ENCODE measurements at regions not wholly inside any gene's neighbourhood (a gene's known extent, or its start where the extent isn't known, plus 50 kb on each side); places are given as distances from the start of the nearest gene placed in this dataset.

DNA sequence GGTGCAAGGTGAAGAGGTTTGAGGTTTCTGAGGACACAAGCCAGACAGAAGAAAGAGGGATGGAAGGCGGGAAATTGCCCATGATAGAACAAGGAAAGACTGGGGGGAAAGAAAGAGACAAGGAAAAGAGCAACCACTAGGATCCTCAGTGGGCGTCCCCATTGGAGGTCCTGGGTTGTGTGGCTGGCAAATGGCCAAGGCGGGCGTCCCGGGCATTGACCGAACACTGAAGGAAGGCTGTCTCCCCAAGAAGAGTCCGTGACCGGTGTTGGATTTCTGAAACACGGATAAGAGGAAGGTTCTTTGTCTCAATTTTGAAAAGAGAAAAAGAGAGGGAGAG lies 746.6 kb upstream of the ADGRB3 start:
- DNase-seq (ENCODE audit: extremely low read depth in 1 of 4, low spot score in 3 of 4) (peak; percentile 64 to 87 (median 68)), ATAC-seq (peak; percentile 46), FAIRE-seq (no peak)
- peak overlapping the region; percentile 98 for H3K27ac ChIP-seq (ENCODE audit: extremely low read depth, low read depth, low read length)
- intact Hi-C loops (cut with micrococcal nuclease) (loop anchor here (1.0 to 5.0 kb wide), 3 partner anchors 338 to 854 kb away; no protein-coding TSS in a partner anchor), in situ Hi-C loops (cut with MboI) (loop anchor here (5.0 to 10.0 kb wide), 2 partner anchors 154 to 336 kb away; no protein-coding TSS in a partner anchor)
- TSS peak; percentile 64 for BruUV-seq (replicated peaks)
- H3K4me3 ChIP-seq: peak overlapping the region; percentile 93
- ChIA-PET POLR2A (interaction anchor here (0.7 to 1.4 kb wide), 7 partner anchors 10 to 338 kb away, joined by 3 to 11 read pairs (median 4); no protein-coding TSS in a partner anchor), CTCF (ENCODE audit: low intra/inter-chr PET ratio) (no interaction called here)
- peak overlapping the region; percentile 10; the same call in 1 of the 2 replicates for H2AFZ ChIP-seq (ENCODE audit: low read depth, low read length)
- H3K4me2 ChIP-seq (ENCODE audit: insufficient read depth, low read length): peak overlapping the region; percentile 98
- peaks cover 4 to 13% of the 10 kb centered on the region in 2 experiments; a peak in 2 of 5 replicates for H3K4me1 ChIP-seq (replicated peaks in 1 of 2; ENCODE audit: control insufficient read depth in 2 of 2, insufficient read depth in 2 of 2, low read length in 2 of 2)
- no peaks in the 10 kb centered on the region for H3K27me3 ChIP-seq (ENCODE audit: control insufficient read depth in 2 of 2, insufficient read depth in 2 of 2, low read length in 2 of 2)
- H4K20me1 ChIP-seq (replicated peaks; ENCODE audit: control insufficient read depth, insufficient read depth, low read length): peaks cover 16% of the 10 kb centered on the region
- H3K9me3 ChIP-seq (replicated peaks; ENCODE audit: control insufficient read depth, insufficient read depth, low read depth, low read length): peaks cover 2% of the 10 kb centered on the region; the same call in 1 of the 2 replicates
- 0% methylated on average over 6 of the region's 9 CpGs for WGBS (ENCODE audit: insufficient coverage, low coverage, missing lambda C conversion rate)
- peaks cover 82% of the 10 kb centered on the region for H3K79me2 ChIP-seq (ENCODE audit: control insufficient read depth, insufficient read depth, low read length)
- peaks cover 52% of the 10 kb centered on the region for H3K36me3 ChIP-seq (ENCODE audit: control insufficient read depth, insufficient read depth, low read length)
- peak overlapping the region; percentile 98 to 100 for H3K9ac ChIP-seq (ENCODE audit: insufficient read depth in 1 of 2, low read depth in 2 of 2, low read length in 2 of 2)
- H3K9me1 ChIP-seq (ENCODE audit: control insufficient read depth, insufficient read depth, low read length): no peaks in the 10 kb centered on the region
- TF ChIP-seq POLR2G (IDR thresholded peaks at IDR 0.05; ENCODE audit: low read depth, low read length) (peak; percentile 75; the same call in 1 of the 2 replicates), ZBED1 (IDR thresholded peaks at IDR 0.05) (no peak), ZSCAN32 (CRISPR knock-in tag; IDR thresholded peaks at IDR 0.05) (peak; percentile 14), RBBP5 (IDR thresholded peaks at IDR 0.05; ENCODE audit: borderline replicate concordance, insufficient read depth, low read length, poor library complexity, severe bottlenecking) (peak; percentile 14), SIX5 (IDR thresholded peaks at IDR 0.05; ENCODE audit: borderline replicate concordance in 1 of 2, insufficient read depth in 1 of 2, low read depth in 1 of 2, low read length in 2 of 2) (no peak), NFIX (CRISPR knock-in tag; IDR thresholded peaks at IDR 0.05; ENCODE audit: low read depth) (peak; percentile 51; the same call in 1 of the 2 replicates), NFRKB (IDR thresholded peaks at IDR 0.05; ENCODE audit: low read depth) (peak; percentile 68; the same call in 1 of the 2 replicates), XRCC5 (IDR thresholded peaks at IDR 0.05; ENCODE audit: low read depth, low read length) (peak; percentile 41; the same call in 1 of the 2 replicates)
- TF ChIP-seq, protein P1, sequence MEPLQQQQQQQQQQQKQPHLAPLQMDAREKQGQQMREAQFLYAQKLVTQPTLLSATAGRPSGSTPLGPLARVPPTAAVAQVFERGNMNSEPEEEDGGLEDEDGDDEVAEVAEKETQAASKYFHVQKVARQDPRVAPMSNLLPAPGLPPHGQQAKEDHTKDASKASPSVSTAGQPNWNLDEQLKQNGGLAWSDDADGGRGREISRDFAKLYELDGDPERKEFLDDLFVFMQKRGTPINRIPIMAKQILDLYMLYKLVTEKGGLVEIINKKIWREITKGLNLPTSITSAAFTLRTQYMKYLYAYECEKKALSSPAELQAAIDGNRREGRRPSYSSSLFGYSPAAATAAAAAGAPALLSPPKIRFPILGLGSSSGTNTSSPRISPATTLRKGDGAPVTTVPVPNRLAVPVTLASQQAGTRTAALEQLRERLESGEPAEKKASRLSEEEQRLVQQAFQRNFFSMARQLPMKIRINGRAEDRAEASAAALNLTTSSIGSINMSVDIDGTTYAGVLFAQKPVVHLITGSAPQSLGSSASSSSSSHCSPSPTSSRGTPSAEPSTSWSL (CRISPR knock-in tag; IDR thresholded peaks at IDR 0.05; ENCODE audit: borderline replicate concordance): peak; percentile 7; the same call in 1 of the 2 replicates
- TF ChIP-seq, protein P2, sequence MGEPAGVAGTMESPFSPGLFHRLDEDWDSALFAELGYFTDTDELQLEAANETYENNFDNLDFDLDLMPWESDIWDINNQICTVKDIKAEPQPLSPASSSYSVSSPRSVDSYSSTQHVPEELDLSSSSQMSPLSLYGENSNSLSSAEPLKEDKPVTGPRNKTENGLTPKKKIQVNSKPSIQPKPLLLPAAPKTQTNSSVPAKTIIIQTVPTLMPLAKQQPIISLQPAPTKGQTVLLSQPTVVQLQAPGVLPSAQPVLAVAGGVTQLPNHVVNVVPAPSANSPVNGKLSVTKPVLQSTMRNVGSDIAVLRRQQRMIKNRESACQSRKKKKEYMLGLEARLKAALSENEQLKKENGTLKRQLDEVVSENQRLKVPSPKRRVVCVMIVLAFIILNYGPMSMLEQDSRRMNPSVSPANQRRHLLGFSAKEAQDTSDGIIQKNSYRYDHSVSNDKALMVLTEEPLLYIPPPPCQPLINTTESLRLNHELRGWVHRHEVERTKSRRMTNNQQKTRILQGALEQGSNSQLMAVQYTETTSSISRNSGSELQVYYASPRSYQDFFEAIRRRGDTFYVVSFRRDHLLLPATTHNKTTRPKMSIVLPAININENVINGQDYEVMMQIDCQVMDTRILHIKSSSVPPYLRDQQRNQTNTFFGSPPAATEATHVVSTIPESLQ (CRISPR knock-in tag; IDR thresholded peaks at IDR 0.05): no peak
- TF ChIP-seq, protein P3, sequence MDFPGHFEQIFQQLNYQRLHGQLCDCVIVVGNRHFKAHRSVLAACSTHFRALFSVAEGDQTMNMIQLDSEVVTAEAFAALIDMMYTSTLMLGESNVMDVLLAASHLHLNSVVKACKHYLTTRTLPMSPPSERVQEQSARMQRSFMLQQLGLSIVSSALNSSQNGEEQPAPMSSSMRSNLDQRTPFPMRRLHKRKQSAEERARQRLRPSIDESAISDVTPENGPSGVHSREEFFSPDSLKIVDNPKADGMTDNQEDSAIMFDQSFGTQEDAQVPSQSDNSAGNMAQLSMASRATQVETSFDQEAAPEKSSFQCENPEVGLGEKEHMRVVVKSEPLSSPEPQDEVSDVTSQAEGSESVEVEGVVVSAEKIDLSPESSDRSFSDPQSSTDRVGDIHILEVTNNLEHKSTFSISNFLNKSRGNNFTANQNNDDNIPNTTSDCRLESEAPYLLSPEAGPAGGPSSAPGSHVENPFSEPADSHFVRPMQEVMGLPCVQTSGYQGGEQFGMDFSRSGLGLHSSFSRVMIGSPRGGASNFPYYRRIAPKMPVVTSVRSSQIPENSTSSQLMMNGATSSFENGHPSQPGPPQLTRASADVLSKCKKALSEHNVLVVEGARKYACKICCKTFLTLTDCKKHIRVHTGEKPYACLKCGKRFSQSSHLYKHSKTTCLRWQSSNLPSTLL (IDR thresholded peaks at IDR 0.05): no peak
- TF ChIP-seq, protein P4, sequence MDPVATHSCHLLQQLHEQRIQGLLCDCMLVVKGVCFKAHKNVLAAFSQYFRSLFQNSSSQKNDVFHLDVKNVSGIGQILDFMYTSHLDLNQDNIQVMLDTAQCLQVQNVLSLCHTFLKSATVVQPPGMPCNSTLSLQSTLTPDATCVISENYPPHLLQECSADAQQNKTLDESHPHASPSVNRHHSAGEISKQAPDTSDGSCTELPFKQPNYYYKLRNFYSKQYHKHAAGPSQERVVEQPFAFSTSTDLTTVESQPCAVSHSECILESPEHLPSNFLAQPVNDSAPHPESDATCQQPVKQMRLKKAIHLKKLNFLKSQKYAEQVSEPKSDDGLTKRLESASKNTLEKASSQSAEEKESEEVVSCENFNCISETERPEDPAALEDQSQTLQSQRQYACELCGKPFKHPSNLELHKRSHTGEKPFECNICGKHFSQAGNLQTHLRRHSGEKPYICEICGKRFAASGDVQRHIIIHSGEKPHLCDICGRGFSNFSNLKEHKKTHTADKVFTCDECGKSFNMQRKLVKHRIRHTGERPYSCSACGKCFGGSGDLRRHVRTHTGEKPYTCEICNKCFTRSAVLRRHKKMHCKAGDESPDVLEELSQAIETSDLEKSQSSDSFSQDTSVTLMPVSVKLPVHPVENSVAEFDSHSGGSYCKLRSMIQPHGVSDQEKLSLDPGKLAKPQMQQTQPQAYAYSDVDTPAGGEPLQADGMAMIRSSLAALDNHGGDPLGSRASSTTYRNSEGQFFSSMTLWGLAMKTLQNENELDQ (CRISPR knock-in tag; IDR thresholded peaks at IDR 0.05; ENCODE audit: borderline replicate concordance): 0 out of 2 replicates have a peak, but pooled peaks have one; percentile 41

Data from K562 (cell line).